ENCODE measurements at regions not wholly inside any gene's neighbourhood (a gene's known extent, or its start where the extent isn't known, plus 50 kb on each side); places are given as distances from the start of the nearest gene placed in this dataset.

- intact Hi-C loops (cut with DNase I; ENCODE audit: low total_unique reads): no loop called here
- Histone ChIP-seq H3K36me3 (no peaks in the 10 kb centered on the region), H3K4me1 (no peaks in the 10 kb centered on the region), H3K27ac (no peak overlapping the region), H3K4me3 (no peak overlapping the region), H3K27me3 (replicated peaks in 1 of 7) (no peaks in the 10 kb centered on the region), H3K9me3 (no peaks in the 10 kb centered on the region)
- TF ChIP-seq POLR2AphosphoS5 (IDR thresholded peaks at IDR 0.05) (no peak), POLR2A (IDR thresholded peaks at IDR 0.05) (no peak)
- TF ChIP-seq, protein P1, sequence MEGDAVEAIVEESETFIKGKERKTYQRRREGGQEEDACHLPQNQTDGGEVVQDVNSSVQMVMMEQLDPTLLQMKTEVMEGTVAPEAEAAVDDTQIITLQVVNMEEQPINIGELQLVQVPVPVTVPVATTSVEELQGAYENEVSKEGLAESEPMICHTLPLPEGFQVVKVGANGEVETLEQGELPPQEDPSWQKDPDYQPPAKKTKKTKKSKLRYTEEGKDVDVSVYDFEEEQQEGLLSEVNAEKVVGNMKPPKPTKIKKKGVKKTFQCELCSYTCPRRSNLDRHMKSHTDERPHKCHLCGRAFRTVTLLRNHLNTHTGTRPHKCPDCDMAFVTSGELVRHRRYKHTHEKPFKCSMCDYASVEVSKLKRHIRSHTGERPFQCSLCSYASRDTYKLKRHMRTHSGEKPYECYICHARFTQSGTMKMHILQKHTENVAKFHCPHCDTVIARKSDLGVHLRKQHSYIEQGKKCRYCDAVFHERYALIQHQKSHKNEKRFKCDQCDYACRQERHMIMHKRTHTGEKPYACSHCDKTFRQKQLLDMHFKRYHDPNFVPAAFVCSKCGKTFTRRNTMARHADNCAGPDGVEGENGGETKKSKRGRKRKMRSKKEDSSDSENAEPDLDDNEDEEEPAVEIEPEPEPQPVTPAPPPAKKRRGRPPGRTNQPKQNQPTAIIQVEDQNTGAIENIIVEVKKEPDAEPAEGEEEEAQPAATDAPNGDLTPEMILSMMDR (IDR thresholded peaks at IDR 0.05 in 8 of 11, conservative IDR thresholded peaks at IDR 0.05 in 3 of 11): no peak
- no peak for DNase-seq
- 0 to 52% (median 46%) methylated on average over 1 of the region's 1 CpG for WGBS, 5 donors
These were observed 195.7 kb downstream of the LRATD1 start for GRCh38 chr2:14828223-14828622.

DNA sequence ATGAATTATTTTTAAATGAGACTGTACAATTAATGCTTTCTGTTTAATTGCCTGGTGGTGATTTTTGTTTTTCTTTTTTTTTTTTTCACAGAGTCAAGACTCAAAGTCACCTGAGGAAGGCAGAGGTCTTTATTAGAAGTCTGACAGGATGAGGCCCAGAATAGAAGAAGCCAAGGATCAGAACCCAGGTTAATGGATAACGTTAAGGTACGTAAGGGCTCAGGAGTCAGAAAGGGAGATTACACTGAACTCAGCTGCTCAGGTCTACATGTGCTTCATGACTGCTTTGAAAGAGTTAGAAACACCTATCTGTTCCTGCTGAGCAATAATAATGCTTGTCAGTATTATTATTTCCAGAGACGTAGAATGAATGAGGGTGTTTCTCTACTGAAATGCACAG is 196.5 kb downstream of the LRATD1 start:
- H3K36me3 ChIP-seq: no peaks in the 10 kb centered on the region
- H3K4me1 ChIP-seq: no peaks in the 10 kb centered on the region
- WGBS, 5 donors: 88 to 100% (median 95%) methylated on average over 3 of the region's 3 CpGs
- no peak for TF ChIP-seq POLR2A (IDR thresholded peaks at IDR 0.05)
- no peak for TF ChIP-seq POLR2AphosphoS5 (IDR thresholded peaks at IDR 0.05)
- TF ChIP-seq, protein P1 (IDR thresholded peaks at IDR 0.05 in 8 of 11, conservative IDR thresholded peaks at IDR 0.05 in 3 of 11): no peak
- no peaks in the 10 kb centered on the region for H3K27me3 ChIP-seq (replicated peaks in 1 of 7)
- intact Hi-C loops (cut with DNase I; ENCODE audit: low total_unique reads): no loop called here
- H3K9me3 ChIP-seq: no peaks in the 10 kb centered on the region
- DNase-seq: no peak
- no peak overlapping the region for H3K4me3 ChIP-seq
- no peak overlapping the region for H3K27ac ChIP-seq

DNA sequence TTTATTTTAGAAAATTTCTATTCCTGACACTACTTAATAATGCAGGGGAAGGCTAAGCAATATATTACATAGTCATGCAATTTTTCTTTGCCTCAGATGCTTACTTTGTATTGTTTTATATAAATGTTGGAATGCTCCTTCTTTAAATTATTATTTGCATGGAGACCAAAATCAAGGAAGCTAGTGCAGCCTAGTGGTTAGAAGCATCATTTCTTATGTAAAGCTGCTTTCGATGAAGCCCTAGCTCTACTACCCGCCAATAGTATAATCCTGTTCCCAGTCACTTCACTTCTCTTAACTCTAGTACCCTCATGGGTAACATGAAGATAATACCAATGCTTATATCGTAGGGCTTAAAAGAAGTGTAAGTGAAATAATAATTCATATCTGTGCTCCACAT is 198.9 kb downstream of the LRATD1 start:
- Histone ChIP-seq H3K9me3 (peaks cover 0 to 13% (median 5%) of the 10 kb centered on the region in 8 donors), H3K36me3 (no peaks in the 10 kb centered on the region), H3K27ac (no peak overlapping the region), H3K4me1 (no peaks in the 10 kb centered on the region), H3K27me3 (replicated peaks in 1 of 7) (no peaks in the 10 kb centered on the region), H3K4me3 (no peak overlapping the region)
- intact Hi-C loops (cut with DNase I; ENCODE audit: low total_unique reads): no loop called here
- 83 to 90% (median 88%) methylated on average over 3 of the region's 3 CpGs for WGBS, 5 donors
- no peak for DNase-seq
- TF ChIP-seq POLR2A (IDR thresholded peaks at IDR 0.05): no peak
- TF ChIP-seq POLR2AphosphoS5 (IDR thresholded peaks at IDR 0.05): no peak
- TF ChIP-seq, protein P1 (IDR thresholded peaks at IDR 0.05 in 8 of 11, conservative IDR thresholded peaks at IDR 0.05 in 3 of 11): no peak

GRCh38 chr2:14843507-14844204 is 211.1 kb downstream of the LRATD1 start:
- Histone ChIP-seq H3K27ac (no peak overlapping the region), H3K36me3 (no peaks in the 10 kb centered on the region), H3K9me3 (peaks cover 0 to 63% (median 25%) of the 10 kb centered on the region in 8 donors), H3K27me3 (replicated peaks in 1 of 7) (no peaks in the 10 kb centered on the region), H3K4me3 (no peak overlapping the region), H3K4me1 (no peaks in the 10 kb centered on the region)
- intact Hi-C loops (cut with DNase I; ENCODE audit: low total_unique reads): no loop called here
- TF ChIP-seq POLR2A (IDR thresholded peaks at IDR 0.05) (no peak), POLR2AphosphoS5 (IDR thresholded peaks at IDR 0.05) (no peak)
- TF ChIP-seq, protein P1 (IDR thresholded peaks at IDR 0.05 in 8 of 11, conservative IDR thresholded peaks at IDR 0.05 in 3 of 11): no peak
- no peak for DNase-seq
- 78 to 85% (median 82%) methylated on average over 5 of the region's 5 CpGs for WGBS, 5 donors
